ENCODE measurements at regions not wholly inside any gene's neighbourhood (a gene's known extent, or its start where the extent isn't known, plus 50 kb on each side); places are given as distances from the start of the nearest gene placed in this dataset.

DNA sequence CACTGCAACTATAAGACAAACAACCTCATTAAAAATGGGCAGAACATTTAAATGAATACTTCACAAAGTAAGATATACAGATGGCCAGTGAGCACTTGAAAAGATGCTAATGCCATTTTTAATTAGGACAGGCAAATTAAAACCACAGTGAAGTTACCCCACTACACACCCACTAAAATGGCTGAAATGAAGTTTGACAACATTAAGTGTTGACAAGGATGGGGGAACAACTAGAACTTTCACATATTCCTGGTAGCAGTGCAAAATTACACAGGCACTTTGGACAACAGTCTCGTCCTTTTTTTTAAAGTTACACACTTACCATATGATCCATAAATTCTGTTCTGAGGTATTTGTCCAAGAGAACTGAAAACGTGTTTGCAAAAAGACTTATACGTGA lies 278.9 kb upstream of the DIO3 start:
- no peak for TF ChIP-seq EP300 (IDR thresholded peaks at IDR 0.05)
- TF ChIP-seq, protein P1, sequence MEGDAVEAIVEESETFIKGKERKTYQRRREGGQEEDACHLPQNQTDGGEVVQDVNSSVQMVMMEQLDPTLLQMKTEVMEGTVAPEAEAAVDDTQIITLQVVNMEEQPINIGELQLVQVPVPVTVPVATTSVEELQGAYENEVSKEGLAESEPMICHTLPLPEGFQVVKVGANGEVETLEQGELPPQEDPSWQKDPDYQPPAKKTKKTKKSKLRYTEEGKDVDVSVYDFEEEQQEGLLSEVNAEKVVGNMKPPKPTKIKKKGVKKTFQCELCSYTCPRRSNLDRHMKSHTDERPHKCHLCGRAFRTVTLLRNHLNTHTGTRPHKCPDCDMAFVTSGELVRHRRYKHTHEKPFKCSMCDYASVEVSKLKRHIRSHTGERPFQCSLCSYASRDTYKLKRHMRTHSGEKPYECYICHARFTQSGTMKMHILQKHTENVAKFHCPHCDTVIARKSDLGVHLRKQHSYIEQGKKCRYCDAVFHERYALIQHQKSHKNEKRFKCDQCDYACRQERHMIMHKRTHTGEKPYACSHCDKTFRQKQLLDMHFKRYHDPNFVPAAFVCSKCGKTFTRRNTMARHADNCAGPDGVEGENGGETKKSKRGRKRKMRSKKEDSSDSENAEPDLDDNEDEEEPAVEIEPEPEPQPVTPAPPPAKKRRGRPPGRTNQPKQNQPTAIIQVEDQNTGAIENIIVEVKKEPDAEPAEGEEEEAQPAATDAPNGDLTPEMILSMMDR (IDR thresholded peaks at IDR 0.05), result no peak
- TF ChIP-seq POLR2A (IDR thresholded peaks at IDR 0.05), result no peak
- no peak for TF ChIP-seq POLR2AphosphoS5 (IDR thresholded peaks at IDR 0.05)
